HG03135 (cell line): ENCODE measurements at regions not wholly inside any gene's neighbourhood (a gene's known extent, or its start where the extent isn't known, plus 50 kb on each side); places are given as distances from the start of the nearest gene placed in this dataset.
"Not testable (repeated sequence)": the region's sequence is repeated elsewhere in the genome, so short reads cannot be mapped to it uniquely, and the experiment has no call there.

Experiments used
- ATAC-seq: cut with Tn5 transposase; IDR thresholded peaks from one replicate; pipeline ENCODE4 v1.9.1; 2021; ENCODE audit warnings: mild to moderate bottlenecking, moderate library complexity; ENCODE audit not compliant: unreplicated experiment

DNA sequence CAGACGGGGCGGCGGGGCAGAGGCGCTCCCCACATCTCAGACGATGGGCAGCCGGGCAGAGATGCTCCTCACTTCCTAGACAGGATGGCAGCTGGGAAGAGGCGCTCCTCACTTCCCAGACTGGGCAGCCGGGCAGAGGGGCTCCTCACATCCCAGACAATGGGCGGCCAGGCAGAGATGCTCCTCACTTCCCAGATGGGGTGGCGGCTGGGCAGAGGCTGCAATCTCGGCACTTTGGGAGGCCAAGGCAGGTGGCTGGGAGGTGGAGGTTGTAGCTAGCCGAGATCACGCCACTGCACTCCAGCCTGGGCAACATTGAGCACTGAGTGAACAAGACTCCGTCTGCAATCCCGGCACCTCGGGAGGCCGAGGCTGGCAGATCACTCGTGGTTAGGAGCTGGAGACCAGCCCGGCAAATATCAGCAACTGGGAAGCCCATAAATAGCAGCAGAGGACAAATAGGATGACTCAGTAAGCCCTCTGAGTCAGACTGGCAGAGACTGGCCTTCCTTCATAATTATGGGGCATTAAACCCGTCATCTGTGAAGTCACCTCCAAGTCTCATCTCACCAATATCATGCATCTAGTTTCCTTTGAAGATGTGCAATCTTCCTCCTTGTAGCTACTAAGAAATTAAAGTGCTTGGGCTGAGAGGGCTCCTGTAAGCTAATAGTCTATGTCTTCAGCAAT, 337.3 kb downstream of the GOLGA6L6 start:
- ATAC-seq: not testable (repeated sequence)

DNA sequence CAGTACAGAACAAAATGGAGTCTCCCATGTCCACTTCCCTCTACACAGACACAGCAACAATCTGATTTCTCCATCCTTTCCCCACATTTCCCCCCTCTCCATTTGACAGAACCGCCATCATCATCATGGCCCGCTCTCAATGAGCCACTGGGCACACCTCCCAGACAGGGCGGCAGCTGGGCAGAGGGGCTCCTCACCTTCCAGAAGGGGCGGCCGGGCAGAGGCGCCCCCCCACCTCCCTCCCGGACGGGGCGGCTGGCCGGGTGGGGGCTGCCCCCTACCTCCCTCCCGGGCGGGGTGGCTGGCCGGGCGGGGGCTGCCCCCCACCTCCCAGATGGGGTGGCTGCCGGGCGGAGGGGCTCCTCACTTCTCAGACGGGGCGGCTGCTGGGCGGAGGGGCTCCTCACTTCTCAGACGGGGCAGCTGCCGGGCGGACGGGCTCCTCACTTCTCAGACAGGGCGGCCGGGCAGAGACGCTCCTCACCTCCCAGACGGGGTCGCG, 337.9 kb downstream of the GOLGA6L6 start:
- not testable (repeated sequence) for ATAC-seq

DNA sequence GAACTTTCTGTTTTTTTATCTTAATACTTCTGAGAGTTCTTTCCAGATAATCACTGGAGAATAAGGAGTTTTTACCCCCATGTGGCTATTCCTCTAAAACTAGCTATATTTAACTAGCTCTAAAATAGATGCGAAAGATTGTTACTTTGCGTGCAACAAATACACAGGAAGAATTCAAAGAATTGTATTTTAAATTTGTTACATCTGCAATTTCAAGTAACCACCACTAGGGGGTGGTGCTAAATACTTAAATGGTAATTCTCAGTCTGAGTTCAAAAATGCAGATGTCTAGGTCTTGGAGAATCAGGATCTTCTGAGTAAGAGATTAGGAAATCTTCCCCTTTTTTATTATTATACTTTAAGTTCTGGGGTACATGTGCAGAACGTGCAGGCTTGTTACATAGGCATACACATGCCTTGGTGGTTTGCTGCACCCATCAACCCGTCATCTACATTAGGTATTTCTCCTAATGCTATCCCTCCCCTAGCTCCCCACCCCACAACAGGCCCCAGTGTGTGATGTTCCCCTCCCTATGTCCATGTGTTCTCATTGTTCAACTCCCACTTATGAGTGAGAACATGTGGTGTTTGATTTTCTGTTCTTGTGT, 346.9 kb downstream of the GOLGA6L6 start:
- ATAC-seq: not testable (repeated sequence)

DNA sequence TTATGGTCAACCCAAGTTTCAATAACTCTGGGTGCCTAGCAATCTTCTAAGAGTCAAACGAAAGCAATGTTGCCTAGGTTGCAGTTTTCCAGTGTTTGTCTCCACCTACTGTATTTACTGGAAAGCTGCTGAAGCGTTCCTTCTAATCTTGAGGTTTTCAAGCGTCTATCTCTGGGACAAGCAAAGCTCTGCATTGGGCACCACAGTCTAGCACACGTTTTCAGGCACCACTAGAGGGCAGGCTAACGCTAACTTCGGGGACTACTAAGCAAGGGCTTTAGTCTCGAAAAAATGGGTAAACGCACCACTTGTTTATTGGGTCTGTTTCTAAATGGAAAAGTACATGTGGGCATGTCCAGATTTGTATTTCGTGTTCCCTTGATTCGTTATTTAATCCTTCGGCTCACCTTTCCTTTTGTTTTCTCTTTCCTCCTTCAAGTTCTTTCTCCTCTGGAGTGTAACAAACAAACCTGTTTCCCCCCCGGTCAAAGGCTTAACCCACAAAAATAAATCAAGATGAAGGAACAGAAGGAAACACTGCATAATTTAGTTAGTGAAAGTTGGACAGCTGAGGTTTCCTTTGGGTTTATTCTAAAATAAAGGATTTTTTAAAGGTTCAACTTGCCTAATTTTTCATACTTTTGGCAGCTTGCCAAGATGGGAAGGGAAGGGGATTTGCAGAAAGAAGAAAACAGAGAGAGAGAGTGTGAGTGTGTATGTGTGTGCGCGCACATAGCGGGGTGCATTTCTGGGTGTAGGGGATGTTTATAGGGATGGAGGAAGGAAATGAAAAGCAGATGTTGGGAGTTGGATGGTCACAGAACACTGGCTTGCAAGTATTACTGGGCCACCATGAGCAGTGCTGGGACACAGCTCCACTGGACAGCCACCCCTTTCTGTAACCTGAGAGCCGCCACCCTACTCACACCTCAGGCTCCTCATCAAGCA, 348.3 kb downstream of the GOLGA6L6 start:
- ATAC-seq: peak; percentile 50

DNA sequence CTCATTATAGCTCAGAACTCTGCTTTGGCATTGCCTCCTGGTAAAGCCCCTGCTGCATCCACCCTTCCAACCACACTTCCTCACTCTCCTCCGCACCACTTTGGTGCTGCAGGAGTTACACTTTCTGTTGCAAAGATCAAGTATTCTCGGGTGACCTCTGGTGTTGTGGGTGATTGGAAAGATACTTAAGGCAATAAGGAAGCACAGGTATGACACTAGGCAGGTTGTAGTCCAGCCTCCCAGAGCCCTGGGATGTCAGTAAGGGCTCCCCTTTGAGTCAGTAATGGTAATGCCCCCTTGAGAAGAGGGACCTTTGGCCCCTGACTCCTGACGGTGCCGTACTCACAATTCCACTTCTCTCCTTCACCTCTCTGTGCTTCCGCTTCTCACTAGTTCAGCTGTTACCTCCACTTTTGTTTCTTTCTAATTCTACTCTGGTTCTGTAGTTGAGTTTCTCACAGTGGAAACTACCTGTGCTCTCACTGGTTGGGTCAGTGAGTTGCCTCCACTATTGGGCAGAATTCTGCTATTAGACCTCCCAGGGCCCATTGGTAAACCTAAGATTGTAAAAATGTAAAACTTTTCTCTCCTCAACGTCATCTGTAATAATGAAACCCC, 350.0 kb downstream of the GOLGA6L6 start:
- not testable (repeated sequence) for ATAC-seq

DNA sequence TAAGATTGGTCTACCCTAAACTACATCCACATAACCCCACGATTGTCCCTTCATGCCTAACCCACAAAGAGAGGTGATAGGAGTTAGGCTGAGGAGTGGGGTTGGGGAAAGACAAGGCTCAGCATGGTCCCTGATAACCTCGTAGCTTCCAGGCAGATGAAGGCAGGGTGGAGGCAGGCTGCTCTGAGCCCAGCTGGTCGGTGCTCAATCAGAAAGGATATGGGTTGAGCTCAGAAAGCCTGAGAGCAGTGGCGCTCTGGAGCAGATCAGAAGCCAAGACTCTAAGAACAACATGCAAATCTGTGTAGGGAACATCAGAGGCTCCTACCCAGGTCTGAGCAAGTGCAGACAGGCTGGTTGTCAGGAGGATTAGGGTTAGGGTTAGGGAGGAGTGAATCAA, 353.0 kb downstream of the GOLGA6L6 start:
- ATAC-seq: not testable (repeated sequence)

DNA sequence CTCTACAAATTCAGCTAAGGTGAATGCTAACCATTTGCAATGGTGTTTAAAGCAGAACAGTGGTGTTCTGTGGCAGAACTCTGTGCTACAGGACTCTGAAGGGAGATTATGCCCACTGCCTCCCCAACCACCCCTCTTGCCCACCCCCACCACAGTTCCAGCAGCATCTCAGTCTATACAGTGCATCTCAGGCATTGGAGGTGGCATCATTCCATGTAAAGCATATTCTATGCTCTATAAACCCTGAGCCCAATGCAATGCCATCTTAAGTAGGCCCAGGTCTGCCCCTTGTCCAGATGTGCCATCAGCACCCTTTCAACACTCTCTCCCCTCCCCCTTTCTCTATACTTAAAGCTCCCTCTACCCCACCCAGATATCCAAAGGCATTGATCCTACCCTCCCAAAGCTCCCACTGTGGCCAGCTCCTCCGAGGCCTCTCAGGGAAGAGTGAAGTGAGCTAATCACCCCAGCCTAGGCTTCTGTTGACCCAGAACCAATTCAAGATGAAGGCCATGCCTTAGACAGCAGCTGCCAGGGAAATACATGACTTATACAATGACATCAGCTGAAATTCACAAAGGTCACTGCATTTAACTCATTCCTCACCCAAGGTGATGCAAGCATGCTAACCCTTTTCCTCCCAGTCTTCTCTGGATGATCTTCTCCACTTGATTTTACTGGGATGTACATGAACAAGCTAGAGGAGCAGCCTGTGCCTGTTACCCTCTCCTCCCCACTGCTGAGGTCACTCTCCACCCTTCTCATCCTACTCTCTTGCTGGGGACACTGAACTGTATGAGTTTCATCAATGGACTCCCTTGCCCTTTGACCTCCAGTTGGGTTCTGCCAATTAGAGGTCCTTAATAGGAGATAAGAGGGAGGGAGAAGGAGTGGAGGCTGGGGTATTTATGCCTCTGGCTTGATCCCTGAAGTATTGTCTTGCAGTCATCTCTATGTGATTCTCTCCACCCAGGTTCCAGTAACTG, 353.9 kb downstream of the GOLGA6L6 start:
- not testable (repeated sequence) for ATAC-seq

DNA sequence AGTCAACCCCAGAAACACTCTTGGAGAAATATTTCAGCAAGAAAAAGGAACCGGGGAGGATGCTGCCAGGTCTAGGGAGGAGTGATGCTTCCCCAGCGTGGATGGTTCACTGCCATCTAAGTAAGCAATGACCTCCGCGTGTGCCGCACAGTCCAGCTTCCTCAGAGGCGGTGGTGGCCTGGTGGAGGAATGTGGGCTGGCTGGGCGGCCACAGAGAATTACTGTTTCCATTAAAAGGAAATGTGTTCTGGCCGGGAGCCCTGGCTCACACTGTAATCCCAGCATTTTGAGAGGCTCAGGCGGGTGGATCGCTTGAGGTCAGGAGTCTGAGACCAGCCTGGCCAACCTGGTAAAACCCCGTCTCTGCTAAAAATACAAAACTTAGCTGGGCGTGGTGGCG, 356.7 kb downstream of the GOLGA6L6 start:
- not testable (repeated sequence) for ATAC-seq

DNA sequence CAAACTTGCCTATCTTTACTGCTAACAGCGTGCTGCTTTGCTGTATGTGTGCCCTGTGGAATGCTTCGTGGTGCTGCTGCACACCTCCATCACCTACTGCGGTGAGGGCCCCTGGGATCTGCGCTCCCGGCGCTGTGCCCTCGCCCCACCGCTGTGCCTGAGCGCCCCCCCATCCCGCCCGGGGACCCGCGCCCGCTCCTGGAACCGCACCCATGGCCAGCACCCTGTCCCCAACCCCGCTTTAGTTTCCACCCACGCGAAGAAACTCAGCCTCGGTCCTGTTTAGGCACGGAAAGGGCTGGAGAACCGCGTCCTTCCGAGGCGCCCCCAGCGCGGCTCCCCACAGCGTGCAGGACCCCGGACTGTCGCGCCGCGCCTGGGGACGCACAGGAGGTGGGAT, 373.4 kb downstream of the GOLGA6L6 start:
- not testable (repeated sequence) for ATAC-seq

DNA sequence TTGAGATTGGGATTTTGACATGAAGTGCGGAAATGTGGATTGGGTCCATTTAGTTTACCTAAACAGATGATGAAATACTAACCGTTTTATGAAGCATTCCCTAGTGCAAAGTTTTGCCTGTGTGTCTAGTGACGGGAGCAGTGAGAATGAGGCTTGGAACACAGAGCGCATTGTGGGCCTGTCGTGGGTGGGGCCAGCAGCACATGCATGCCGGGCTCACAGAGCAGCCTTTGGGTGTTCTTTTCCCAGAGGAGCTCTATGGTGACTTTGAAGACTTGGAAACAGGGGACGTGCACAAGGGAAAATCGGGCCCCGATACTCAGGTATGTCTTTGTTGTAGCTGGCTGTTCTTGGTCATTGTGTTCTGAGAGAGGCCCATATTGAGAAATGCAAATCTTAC, 388.1 kb downstream of the GOLGA6L6 start:
- not testable (repeated sequence) for ATAC-seq

DNA sequence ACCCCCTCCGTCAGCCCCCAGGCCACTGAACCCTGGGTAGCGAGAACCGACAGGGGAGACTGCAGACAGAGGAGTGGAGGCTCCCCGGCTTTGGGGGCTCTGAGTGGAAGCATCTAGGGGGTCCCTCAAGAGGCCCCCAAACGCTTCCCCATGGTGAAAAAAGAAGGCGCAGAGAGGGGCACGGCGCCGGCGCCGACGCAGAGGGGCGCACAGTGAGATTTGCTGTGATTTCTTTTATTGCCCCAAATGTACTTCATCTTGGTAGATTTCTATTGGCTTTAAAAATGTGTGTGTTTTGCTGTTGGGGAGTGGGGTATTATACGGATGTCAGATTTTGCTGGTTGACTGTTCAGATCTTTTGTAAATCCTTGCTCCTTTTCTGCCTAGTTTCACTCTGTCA, 392.9 kb downstream of the GOLGA6L6 start:
- ATAC-seq: not testable (repeated sequence)

DNA sequence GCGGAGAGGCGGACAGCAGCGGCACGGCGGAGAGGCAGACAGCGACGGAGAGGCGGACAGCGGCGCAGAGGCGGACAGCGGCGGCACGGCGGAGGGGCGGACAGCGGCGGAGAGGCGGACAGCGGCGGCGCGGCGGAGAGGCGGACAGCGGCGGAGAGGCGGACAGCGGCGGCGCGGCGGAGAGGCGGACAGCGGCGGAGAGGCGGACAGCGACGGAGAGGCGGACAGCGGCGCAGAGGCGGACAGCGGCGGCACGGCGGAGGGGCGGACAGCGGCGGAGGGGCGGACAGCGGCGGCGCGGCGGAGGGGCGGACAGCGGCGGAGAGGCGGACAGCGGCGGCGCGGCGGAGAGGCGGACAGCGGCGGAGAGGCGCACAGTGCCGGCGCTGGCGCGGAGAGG, 393.6 kb downstream of the GOLGA6L6 start:
- not testable (repeated sequence) for ATAC-seq

DNA sequence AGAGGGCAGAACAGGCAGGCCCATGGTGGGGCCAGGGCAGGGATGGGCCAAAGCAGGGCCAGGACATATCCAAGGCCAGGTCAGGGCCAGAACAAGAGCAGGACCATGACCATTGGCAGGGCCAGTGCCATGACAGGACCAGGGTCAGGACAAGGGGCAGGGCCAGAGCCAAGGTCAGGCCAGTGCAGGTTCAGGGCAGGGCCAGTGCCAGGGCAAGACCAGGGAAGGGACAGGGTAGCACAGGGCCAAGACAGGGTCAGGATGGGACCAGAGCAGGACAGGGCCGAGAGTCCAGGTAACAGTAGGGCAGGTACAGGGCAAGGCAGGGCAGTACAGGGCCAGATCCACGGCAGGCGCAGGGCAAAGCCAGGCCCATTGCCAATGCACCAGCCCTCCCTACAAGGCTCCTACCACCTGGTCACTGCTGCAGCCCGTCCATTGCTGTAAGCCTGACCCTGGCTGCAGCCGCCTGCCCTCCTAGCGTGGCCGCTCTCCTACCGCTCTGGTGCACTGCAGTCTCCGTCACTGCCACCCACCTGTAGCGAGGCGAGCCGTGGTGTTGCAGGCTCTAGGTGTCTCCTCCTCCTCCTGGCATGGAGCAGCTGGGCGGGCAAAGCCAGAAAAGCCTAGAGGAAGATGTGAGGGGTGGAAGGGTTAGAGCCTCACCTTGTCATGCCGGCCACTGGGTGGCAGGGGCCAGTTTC, 397.1 kb downstream of the GOLGA6L6 start:
- ATAC-seq: not testable (repeated sequence)

DNA sequence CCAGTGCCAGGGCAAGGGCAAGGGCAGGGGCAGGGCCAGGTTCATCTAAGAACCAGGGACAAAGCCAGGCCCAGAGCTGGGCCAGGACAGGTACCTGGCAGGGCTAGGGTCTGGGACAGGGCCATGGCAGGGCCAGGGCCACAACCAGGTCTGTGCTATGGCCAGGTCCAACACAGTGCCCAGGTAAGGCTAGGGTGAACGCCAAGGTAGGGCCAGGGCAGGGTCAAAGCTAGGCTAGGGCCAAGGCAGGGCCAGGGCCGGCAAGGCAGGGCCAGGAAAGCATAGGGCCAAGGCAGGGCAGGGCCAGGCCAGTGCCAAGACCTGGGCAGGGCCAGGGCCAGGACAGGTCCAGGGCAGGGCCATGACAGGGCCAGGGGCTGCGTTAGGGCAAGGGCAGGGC, 398.7 kb downstream of the GOLGA6L6 start:
- ATAC-seq: not testable (repeated sequence)

DNA sequence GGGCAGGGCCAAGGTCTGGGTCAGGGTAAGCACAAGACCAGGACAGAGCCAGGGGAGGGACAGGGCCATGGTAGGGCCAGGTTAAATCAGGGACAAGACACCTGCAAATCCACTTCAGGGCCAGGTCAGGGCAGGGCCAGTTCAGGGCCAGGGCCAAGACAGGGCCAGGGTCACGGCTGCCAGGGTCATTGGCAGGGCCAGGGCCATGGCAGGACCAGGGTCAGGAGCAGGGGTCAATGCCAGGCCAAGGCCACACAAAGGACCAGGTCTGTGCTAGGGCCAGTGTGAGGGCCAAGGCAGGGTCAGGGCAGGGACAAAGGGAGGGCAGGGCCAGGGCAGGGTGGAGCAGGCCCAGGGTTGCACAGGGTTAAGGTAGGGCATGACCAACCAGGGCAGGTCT, 399.2 kb downstream of the GOLGA6L6 start:
- not testable (repeated sequence) for ATAC-seq

DNA sequence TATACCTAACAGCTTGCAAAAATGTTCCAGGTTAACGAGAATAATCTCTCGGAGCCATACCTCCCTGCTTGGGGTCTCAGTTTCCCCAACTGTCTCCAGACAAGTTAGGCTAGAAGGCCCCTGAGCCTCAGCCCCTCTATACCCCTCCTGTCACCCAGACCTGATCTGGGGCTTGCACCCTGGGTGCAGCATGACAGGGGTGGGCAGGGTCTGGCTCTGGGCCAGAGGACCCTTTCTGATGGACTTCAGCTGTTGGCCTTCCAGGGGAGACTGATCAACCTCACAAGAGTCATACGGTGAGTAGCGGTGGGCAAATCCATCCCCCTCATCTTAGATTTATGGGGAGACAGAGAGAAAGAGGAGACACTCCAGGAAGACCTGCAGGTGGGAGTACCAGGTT, 416.9 kb downstream of the GOLGA6L6 start:
- ATAC-seq: not testable (repeated sequence)

DNA sequence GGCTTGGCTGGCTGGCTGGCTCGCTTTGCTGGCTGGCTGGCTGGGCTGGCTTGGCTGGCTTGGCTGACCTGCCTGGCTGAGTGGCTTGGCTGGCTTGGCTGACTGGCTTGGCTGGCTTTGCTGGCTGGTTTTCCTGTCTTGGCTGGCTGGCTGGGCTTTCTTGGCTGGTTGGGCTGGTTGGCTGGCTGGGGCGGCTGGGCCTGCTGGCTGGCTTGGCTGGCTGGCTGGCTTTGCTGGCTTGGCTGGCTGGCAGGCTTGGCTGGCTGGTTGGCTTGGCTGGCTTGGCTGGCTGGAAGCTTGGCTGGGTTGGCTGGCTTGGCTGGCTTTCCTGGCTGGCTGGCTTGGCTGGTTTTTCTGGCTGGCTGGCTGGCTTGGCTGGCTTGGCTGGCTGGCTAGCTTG, 435.6 kb downstream of the GOLGA6L6 start:
- ATAC-seq: no peak

DNA sequence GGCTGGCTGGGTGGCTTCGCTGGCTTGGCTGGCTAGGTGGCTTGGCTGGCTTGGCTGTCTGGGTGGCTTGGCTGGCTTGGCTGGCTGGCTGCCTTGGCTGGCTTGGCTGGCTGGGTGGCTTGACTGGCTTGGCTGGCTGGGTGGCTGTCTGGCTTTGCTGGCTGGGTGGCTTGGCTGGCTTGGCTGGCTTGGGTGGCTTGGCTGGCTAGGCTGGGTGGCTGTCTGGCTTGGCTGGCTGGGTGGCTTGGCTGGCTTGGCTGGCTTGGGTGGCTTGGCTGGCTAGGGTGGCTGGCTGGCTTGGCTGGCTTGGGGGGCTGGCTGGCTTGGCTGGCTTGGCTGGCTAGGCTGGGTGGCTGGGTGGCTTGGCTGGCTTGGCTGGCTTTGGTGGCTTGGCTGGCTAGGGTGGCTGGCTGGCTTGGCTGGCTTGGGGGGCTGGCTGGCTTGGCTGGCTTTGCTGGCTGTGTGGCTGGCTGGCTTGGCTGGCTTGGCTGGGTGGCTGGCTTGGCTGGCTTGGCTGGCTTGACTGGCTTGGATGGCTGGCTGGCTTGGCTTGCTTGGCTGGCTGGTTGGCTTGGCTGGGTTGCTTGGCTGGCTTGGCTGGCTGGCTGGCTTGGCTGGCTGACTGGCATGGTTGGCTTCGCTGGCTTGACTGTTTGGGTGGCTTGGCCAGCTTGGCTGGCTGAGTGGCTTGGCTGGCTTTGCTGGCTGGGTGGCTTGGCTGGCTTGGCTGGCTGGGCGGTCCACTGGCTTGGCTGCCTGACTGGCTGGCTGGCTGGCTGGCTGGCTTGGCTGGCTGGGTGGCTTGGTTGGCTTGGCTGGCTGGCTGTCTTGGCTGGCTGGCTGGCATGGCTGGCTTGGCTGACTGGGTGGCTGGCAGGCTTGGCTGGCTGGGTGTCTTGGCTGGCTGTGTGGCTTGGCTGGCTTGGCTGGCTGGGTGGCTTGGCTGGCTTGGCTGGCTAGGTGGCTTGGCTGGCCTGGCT, 436.3 kb downstream of the GOLGA6L6 start:
- not testable (repeated sequence) for ATAC-seq
